Peyer's patch (tissue), 4 donors: ENCODE measurements at regions not wholly inside any gene's neighbourhood (a gene's known extent, or its start where the extent isn't known, plus 50 kb on each side); places are given as distances from the start of the nearest gene placed in this dataset.

Experiments used
- CTCF ChIP-seq, 6 experiments: fragments of 450-650 bp in 4 of 6; fragments of 200-600 bp in 2 of 6; sonication (generic) in 1 of 6; IDR thresholded peaks; one replicate each; pipeline ENCODE4 v1.5.1; 2017 to 2019; ENCODE audit warnings: antibody characterized with exemption in 6 of 6, mild to moderate bottlenecking in 3 of 6, moderate library complexity in 1 of 6
- POLR2A ChIP-seq, 2 donors: fragments of 450-650 bp; IDR thresholded peaks; one replicate each; pipeline ENCODE4 v1.5.1; 2017; ENCODE audit warnings: antibody characterized with exemption in 2 of 2, mild to moderate bottlenecking in 2 of 2, moderate library complexity in 2 of 2

GRCh38 chr20:61120595-61121515 is 131.2 kb upstream of the CDH4 start:
- TF ChIP-seq CTCF (IDR thresholded peaks at IDR 0.05) (peak in 4 of 6 experiments; percentile 12 to 43 (median 35)), POLR2A (IDR thresholded peaks at IDR 0.05) (no peak)
